ENCODE measurements at regions not wholly inside any gene's neighbourhood (a gene's known extent, or its start where the extent isn't known, plus 50 kb on each side); places are given as distances from the start of the nearest gene placed in this dataset.
"Not testable (repeated sequence)": the region's sequence is repeated elsewhere in the genome, so short reads cannot be mapped to it uniquely, and the experiment has no call there.

GRCh38 chr6:25138233-25138933 is 140.8 kb upstream of the CARMIL1 start:
- H3K27ac ChIP-seq (ENCODE audit: low read length) = peak overlapping the region; percentile 93
- intact Hi-C loops (cut with micrococcal nuclease) = loop anchor here (5.0 kb wide), 1 partner anchor 201 kb away; the partner anchor contains the start of gene RIPOR2
- no peaks in the 10 kb centered on the region for H3K9me3 ChIP-seq (ENCODE audit: control insufficient read depth, insufficient read depth, low read length)
- ATAC-seq (peak; percentile 84 to 92 (median 90)), DNase-seq (peak; percentile 57 to 83)
- peaks cover 40 to 43% of the 10 kb centered on the region in 2 donors for H3K4me1 Mint-ChIP-seq
- no peak for TF ChIP-seq CTCF (IDR thresholded peaks at IDR 0.05)
- H3K36me3 Mint-ChIP-seq = no peaks in the 10 kb centered on the region
- H3K27ac Mint-ChIP-seq = peak overlapping the region; percentile 94
- H3K4me3 Mint-ChIP-seq = peak overlapping the region; percentile 91
- H3K4me1 ChIP-seq (ENCODE audit: control insufficient read depth, insufficient read depth, low read length) = peaks cover 11% of the 10 kb centered on the region
- H3K9me3 Mint-ChIP-seq = no peaks in the 10 kb centered on the region
- WGBS (ENCODE audit: insufficient coverage) = 0% methylated on average over 7 of the region's 7 CpGs
- peaks cover 2% of the 10 kb centered on the region for H3K36me3 ChIP-seq (ENCODE audit: control insufficient read depth, insufficient read depth, low read length)
- no peaks in the 10 kb centered on the region for H3K27me3 ChIP-seq (ENCODE audit: control insufficient read depth, insufficient read depth, low read length)
- peak overlapping the region; percentile 59 for H3K4me3 ChIP-seq (ENCODE audit: low read length)
- no peaks in the 10 kb centered on the region for H3K27me3 Mint-ChIP-seq (ENCODE audit: low read depth in 2 of 2)

GRCh38 chr6:25138934-25139415 is 140.2 kb upstream of the CARMIL1 start:
- TF ChIP-seq CTCF (IDR thresholded peaks at IDR 0.05) = no peak
- Mint-ChIP-seq H3K27ac (peak overlapping the region; percentile 94), H3K27me3 (ENCODE audit: low read depth in 2 of 2) (no peaks in the 10 kb centered on the region), H3K9me3 (no peaks in the 10 kb centered on the region), H3K36me3 (no peaks in the 10 kb centered on the region), H3K4me1 (peaks cover 37 to 39% of the 10 kb centered on the region in 2 donors), H3K4me3 (peak overlapping the region; percentile 91)
- DNase-seq (peak in 1 of 2 donors; percentile 58), ATAC-seq (no peak)
- H3K4me1 ChIP-seq (ENCODE audit: control insufficient read depth, insufficient read depth, low read length) = peaks cover 11% of the 10 kb centered on the region
- H3K4me3 ChIP-seq (ENCODE audit: low read length) = peak overlapping the region; percentile 59
- H3K27ac ChIP-seq (ENCODE audit: low read length) = peak overlapping the region; percentile 93
- peaks cover 2% of the 10 kb centered on the region for H3K36me3 ChIP-seq (ENCODE audit: control insufficient read depth, insufficient read depth, low read length)
- H3K9me3 ChIP-seq (ENCODE audit: control insufficient read depth, insufficient read depth, low read length) = no peaks in the 10 kb centered on the region
- no peaks in the 10 kb centered on the region for H3K27me3 ChIP-seq (ENCODE audit: control insufficient read depth, insufficient read depth, low read length)
- intact Hi-C loops (cut with micrococcal nuclease) = loop anchor here (5.0 kb wide), 1 partner anchor 202 kb away; the partner anchor contains the start of gene RIPOR2
- WGBS (ENCODE audit: insufficient coverage) = no CpG with 5 or more reads among the region's 2 CpGs

GRCh38 chr6:25139608-25140007 is 139.6 kb upstream of the CARMIL1 start:
- H3K27ac ChIP-seq (ENCODE audit: low read length); DNase-seq; H3K36me3 ChIP-seq (ENCODE audit: control insufficient read depth, insufficient read depth, low read length); H3K27me3 ChIP-seq (ENCODE audit: control insufficient read depth, insufficient read depth, low read length); ATAC-seq; H3K9me3 Mint-ChIP-seq; H3K4me3 ChIP-seq (ENCODE audit: low read length); H3K9me3 ChIP-seq (ENCODE audit: control insufficient read depth, insufficient read depth, low read length); H3K27me3 Mint-ChIP-seq (ENCODE audit: low read depth in 2 of 2); H3K36me3 Mint-ChIP-seq: not testable (repeated sequence)
- WGBS (ENCODE audit: insufficient coverage) = 99% methylated on average over 36 of the region's 36 CpGs
- Mint-ChIP-seq H3K4me1 (peaks cover 37 to 39% of the 10 kb centered on the region in 2 donors), H3K27ac (peak overlapping the region; percentile 47 to 94), H3K4me3 (peak overlapping the region; percentile 91)
- H3K4me1 ChIP-seq (ENCODE audit: control insufficient read depth, insufficient read depth, low read length) = peaks cover 11% of the 10 kb centered on the region
- intact Hi-C loops (cut with micrococcal nuclease) = loop anchor here (5.0 kb wide), 1 partner anchor 202 kb away; the partner anchor contains the start of gene RIPOR2

GRCh38 chr6:25142506-25142905 is 136.7 kb upstream of the CARMIL1 start:
- no peak for ATAC-seq
- Mint-ChIP-seq H3K4me1 (peaks cover 16 to 18% of the 10 kb centered on the region in 2 donors), H3K36me3 (no peaks in the 10 kb centered on the region), H3K27me3 (ENCODE audit: low read depth in 2 of 2) (peaks cover 0 to 3% of the 10 kb centered on the region in 2 donors), H3K4me3 (no peak overlapping the region), H3K9me3 (no peaks in the 10 kb centered on the region), H3K27ac (no peak overlapping the region)
- intact Hi-C loops (cut with micrococcal nuclease) = no loop called here
- DNase-seq = no peak
- no peak overlapping the region for H3K4me3 ChIP-seq (ENCODE audit: low read length)
- 83% methylated on average over 1 of the region's 2 CpGs for WGBS (ENCODE audit: insufficient coverage)
- H3K27ac ChIP-seq (ENCODE audit: low read length) = no peak overlapping the region
- no peaks in the 10 kb centered on the region for H3K9me3 ChIP-seq (ENCODE audit: control insufficient read depth, insufficient read depth, low read length)
- no peaks in the 10 kb centered on the region for H3K4me1 ChIP-seq (ENCODE audit: control insufficient read depth, insufficient read depth, low read length)
- H3K27me3 ChIP-seq (ENCODE audit: control insufficient read depth, insufficient read depth, low read length) = no peaks in the 10 kb centered on the region
- no peaks in the 10 kb centered on the region for H3K36me3 ChIP-seq (ENCODE audit: control insufficient read depth, insufficient read depth, low read length)
- no peak for TF ChIP-seq CTCF (IDR thresholded peaks at IDR 0.05)

Data from natural killer cell (primary cell).